Fibroblast of the aortic adventitia (primary cell): ENCODE measurements at regions not wholly inside any gene's neighbourhood (a gene's known extent, or its start where the extent isn't known, plus 50 kb on each side); places are given as distances from the start of the nearest gene placed in this dataset.

Source experiments
- DNase-seq: peaks from one replicate; pipeline ENCODE4 v3.0.0-alpha.2; 2010; ENCODE audit warnings: low read depth
- H3K4me3 ChIP-seq: 2 replicates; pipeline ENCODE4 v1.5.1; 2011; ENCODE audit warnings: low read depth, mild to moderate bottlenecking, control low read depth, low read length, moderate library complexity
- TF ChIP-seq, protein P1 (sequence below): IDR thresholded peaks from 2 replicates; pipeline ENCODE4 v1.5.1; 2011; ENCODE audit warnings: mild to moderate bottlenecking, low read length, control low read depth, inconsistent platforms; ENCODE audit not compliant: insufficient read depth

GRCh38 chr5:155389498-155389897, 375.9 kb downstream of the KIF4B start:
- DNase-seq: no peak
- H3K4me3 ChIP-seq: no peak overlapping the region
- TF ChIP-seq, protein P1, sequence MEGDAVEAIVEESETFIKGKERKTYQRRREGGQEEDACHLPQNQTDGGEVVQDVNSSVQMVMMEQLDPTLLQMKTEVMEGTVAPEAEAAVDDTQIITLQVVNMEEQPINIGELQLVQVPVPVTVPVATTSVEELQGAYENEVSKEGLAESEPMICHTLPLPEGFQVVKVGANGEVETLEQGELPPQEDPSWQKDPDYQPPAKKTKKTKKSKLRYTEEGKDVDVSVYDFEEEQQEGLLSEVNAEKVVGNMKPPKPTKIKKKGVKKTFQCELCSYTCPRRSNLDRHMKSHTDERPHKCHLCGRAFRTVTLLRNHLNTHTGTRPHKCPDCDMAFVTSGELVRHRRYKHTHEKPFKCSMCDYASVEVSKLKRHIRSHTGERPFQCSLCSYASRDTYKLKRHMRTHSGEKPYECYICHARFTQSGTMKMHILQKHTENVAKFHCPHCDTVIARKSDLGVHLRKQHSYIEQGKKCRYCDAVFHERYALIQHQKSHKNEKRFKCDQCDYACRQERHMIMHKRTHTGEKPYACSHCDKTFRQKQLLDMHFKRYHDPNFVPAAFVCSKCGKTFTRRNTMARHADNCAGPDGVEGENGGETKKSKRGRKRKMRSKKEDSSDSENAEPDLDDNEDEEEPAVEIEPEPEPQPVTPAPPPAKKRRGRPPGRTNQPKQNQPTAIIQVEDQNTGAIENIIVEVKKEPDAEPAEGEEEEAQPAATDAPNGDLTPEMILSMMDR: no peak

- TF ChIP-seq, protein P1: no peak
- no peak for DNase-seq
- no peak overlapping the region for H3K4me3 ChIP-seq
Observed at GRCh38 chr5:155394727-155395126, 381.2 kb downstream of the KIF4B start.

- no peak for DNase-seq
- TF ChIP-seq, protein P1: no peak
Observed at GRCh38 chr5:155402927-155403640, 389.5 kb downstream of the KIF4B start.

GRCh38 chr5:155406815-155407214, 393.3 kb downstream of the KIF4B start:
- no peak for DNase-seq
- no peak overlapping the region for H3K4me3 ChIP-seq
- TF ChIP-seq, protein P1: no peak

More at GRCh38 chr5:155402927-155403640, 389.5 kb downstream of the KIF4B start:
- H3K4me3 ChIP-seq: no peak overlapping the region

DNA sequence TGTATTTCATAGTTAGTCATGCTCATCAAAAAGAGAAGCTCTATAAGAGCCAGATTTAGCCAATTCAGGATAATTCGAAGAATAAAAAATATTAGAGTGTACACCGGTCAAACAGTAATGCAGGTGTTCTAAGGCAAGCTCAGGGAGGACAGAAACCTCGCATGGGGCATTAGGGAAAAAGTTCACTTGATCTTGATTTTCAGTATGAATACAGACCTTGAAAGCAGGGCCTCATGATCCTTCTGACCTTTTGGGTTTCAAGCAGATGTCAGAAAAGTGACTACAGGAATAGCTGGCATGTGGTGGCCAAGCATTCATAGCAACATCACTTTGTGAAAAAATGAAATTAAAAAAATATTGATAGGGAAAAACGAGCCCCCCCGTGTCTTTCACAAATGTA, 394.9 kb downstream of the KIF4B start:
- TF ChIP-seq, protein P1: no peak
- no peak overlapping the region for H3K4me3 ChIP-seq
- DNase-seq: no peak

DNA sequence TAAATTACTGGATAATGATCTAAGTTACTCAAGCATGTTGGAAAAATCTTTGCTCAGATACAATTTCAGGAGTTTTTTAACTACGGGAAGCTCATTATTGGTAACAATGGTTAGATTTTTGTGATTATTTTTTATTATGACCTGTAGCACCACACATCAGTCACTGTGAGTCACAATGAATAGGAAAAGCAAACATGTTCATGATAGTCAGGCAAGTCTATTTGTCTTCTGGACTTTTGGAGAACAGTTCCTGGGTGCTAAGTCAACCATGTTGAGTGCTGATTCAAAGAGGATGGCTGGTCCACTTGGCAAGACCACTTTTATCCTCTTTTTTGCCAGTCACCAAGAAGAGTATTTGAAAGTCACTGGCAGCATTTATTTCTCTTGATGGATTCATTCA, 403.2 kb downstream of the KIF4B start:
- TF ChIP-seq, protein P1: no peak
- no peak overlapping the region for H3K4me3 ChIP-seq
- no peak for DNase-seq
